ENCODE measurements at regions not wholly inside any gene's neighbourhood (a gene's known extent, or its start where the extent isn't known, plus 50 kb on each side); places are given as distances from the start of the nearest gene placed in this dataset.

DNA sequence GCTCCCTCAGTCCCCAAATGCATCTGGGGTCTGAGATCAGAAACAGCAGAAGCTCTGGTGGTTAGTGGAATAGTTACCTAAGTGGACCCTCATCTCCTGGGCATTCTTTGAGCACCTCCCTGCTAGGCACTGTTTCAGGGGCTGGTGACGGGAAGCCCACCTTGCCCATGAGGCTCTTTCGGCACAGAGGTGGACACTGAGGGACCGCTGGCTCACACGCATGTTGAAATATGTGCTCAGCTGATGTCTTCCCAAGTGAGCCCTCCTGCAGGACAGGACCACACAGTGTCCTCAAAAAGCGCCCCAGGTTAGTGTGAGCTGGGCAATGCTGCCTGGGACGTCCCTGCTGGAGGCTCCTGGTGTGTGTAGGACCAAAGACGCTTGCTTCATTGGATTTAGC is 1379.9 kb downstream of the TBC1D22A start:
- no peak for DNase-seq (ENCODE audit: low read depth, low spot score)

DNA sequence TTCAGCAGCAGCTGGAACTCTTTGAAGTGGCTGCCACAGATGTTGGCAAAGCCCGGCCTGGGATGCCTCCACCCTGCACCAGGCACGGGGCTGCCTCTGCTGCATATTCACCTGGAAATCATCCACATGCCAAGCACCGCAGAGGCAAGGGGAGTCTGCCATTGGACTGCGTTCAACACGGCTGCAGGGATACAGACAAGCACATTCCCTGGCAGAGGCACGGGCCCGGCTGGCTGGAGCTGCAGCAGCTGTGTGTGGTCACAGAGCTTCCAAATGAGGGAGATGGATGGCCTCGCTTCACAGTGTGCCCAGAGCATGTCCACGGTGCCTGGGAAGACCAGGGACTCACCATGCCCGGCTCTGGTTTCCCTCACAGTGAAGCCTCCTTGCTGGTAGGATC is 1378.9 kb downstream of the TBC1D22A start:
- no peak for TF ChIP-seq TCF7L2 (IDR thresholded peaks at IDR 0.05; ENCODE audit: low read depth, low read length)
- no peak for TF ChIP-seq SIN3A (IDR thresholded peaks at IDR 0.05; ENCODE audit: borderline replicate concordance, insufficient read depth, low read depth, low read length)
- TF ChIP-seq POLR2AphosphoS5 (IDR thresholded peaks at IDR 0.05; ENCODE audit: low read depth, low read length): no peak
- TF ChIP-seq, protein P1, sequence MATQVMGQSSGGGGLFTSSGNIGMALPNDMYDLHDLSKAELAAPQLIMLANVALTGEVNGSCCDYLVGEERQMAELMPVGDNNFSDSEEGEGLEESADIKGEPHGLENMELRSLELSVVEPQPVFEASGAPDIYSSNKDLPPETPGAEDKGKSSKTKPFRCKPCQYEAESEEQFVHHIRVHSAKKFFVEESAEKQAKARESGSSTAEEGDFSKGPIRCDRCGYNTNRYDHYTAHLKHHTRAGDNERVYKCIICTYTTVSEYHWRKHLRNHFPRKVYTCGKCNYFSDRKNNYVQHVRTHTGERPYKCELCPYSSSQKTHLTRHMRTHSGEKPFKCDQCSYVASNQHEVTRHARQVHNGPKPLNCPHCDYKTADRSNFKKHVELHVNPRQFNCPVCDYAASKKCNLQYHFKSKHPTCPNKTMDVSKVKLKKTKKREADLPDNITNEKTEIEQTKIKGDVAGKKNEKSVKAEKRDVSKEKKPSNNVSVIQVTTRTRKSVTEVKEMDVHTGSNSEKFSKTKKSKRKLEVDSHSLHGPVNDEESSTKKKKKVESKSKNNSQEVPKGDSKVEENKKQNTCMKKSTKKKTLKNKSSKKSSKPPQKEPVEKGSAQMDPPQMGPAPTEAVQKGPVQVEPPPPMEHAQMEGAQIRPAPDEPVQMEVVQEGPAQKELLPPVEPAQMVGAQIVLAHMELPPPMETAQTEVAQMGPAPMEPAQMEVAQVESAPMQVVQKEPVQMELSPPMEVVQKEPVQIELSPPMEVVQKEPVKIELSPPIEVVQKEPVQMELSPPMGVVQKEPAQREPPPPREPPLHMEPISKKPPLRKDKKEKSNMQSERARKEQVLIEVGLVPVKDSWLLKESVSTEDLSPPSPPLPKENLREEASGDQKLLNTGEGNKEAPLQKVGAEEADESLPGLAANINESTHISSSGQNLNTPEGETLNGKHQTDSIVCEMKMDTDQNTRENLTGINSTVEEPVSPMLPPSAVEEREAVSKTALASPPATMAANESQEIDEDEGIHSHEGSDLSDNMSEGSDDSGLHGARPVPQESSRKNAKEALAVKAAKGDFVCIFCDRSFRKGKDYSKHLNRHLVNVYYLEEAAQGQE (IDR thresholded peaks at IDR 0.05; ENCODE audit: insufficient read depth in 1 of 2, low read depth in 2 of 2, low read length in 1 of 2): no peak
- TF ChIP-seq, protein P2, sequence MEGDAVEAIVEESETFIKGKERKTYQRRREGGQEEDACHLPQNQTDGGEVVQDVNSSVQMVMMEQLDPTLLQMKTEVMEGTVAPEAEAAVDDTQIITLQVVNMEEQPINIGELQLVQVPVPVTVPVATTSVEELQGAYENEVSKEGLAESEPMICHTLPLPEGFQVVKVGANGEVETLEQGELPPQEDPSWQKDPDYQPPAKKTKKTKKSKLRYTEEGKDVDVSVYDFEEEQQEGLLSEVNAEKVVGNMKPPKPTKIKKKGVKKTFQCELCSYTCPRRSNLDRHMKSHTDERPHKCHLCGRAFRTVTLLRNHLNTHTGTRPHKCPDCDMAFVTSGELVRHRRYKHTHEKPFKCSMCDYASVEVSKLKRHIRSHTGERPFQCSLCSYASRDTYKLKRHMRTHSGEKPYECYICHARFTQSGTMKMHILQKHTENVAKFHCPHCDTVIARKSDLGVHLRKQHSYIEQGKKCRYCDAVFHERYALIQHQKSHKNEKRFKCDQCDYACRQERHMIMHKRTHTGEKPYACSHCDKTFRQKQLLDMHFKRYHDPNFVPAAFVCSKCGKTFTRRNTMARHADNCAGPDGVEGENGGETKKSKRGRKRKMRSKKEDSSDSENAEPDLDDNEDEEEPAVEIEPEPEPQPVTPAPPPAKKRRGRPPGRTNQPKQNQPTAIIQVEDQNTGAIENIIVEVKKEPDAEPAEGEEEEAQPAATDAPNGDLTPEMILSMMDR (IDR thresholded peaks at IDR 0.05): no peak
- intact Hi-C loops (cut with micrococcal nuclease; ENCODE audit: unreplicated experiment) (no loop called here), in situ Hi-C loops (cut with HindIII; ENCODE audit: low pct_unique_long_range_greater_than_20kb, low sequenced_read_pairs) (no loop called here)
- ChIA-PET CTCF (no interaction called here), POLR2A (no interaction called here)
- ATAC-seq (no peak), DNase-seq (ENCODE audit: low read depth, low spot score) (no peak)
- Histone ChIP-seq H3K4me1 (ENCODE audit: control insufficient read depth, insufficient read depth, low read length) (no peaks in the 10 kb centered on the region), H3K27ac (ENCODE audit: low read length) (no peak overlapping the region), H3K4me3 (ENCODE audit: low read depth in 2 of 2, low read length in 2 of 2) (no peak overlapping the region), H3K27me3 (ENCODE audit: control insufficient read depth, insufficient read depth, low read length) (no peaks in the 10 kb centered on the region; the same call in 1 of the 2 replicates), H3K36me3 (ENCODE audit: control insufficient read depth, insufficient read depth, low read length) (no peaks in the 10 kb centered on the region), H3K9me3 (ENCODE audit: control insufficient read depth, insufficient read depth, low read depth, low read length) (no peaks in the 10 kb centered on the region)
- no TSS peak for BruUV-seq (replicated peaks)

More for the DNA sequence above, 1379.9 kb downstream of the TBC1D22A start:
- POLR2A ChIA-PET: no interaction called here
- no peak for ATAC-seq
- no peaks in the 10 kb centered on the region for H3K4me1 ChIP-seq (ENCODE audit: control insufficient read depth, insufficient read depth, low read length)
- intact Hi-C loops (cut with micrococcal nuclease; ENCODE audit: unreplicated experiment) (no loop called here), in situ Hi-C loops (cut with HindIII; ENCODE audit: low pct_unique_long_range_greater_than_20kb, low sequenced_read_pairs) (no loop called here)
- no TSS peak for BruUV-seq (replicated peaks)
- no peak overlapping the region for H3K27ac ChIP-seq (ENCODE audit: low read length)
- CTCF ChIA-PET: no interaction called here
- H3K36me3 ChIP-seq (ENCODE audit: control insufficient read depth, insufficient read depth, low read length): no peaks in the 10 kb centered on the region
- H3K4me3 ChIP-seq (ENCODE audit: low read depth in 2 of 2, low read length in 2 of 2): no peak overlapping the region
- TF ChIP-seq, protein P2 (IDR thresholded peaks at IDR 0.05): no peak
- TF ChIP-seq SIN3A (IDR thresholded peaks at IDR 0.05; ENCODE audit: borderline replicate concordance, insufficient read depth, low read depth, low read length): no peak
- TF ChIP-seq TCF7L2 (IDR thresholded peaks at IDR 0.05; ENCODE audit: low read depth, low read length): no peak
- no peak for TF ChIP-seq POLR2AphosphoS5 (IDR thresholded peaks at IDR 0.05; ENCODE audit: low read depth, low read length)
- TF ChIP-seq, protein P1 (IDR thresholded peaks at IDR 0.05; ENCODE audit: insufficient read depth in 1 of 2, low read depth in 2 of 2, low read length in 1 of 2): no peak
- no peaks in the 10 kb centered on the region; the same call in 1 of the 2 replicates for H3K27me3 ChIP-seq (ENCODE audit: control insufficient read depth, insufficient read depth, low read length)
- H3K9me3 ChIP-seq (ENCODE audit: control insufficient read depth, insufficient read depth, low read depth, low read length): no peaks in the 10 kb centered on the region

Measured in Panc1 (cell line).